GM21528 (cell line): ENCODE measurements at regions not wholly inside any gene's neighbourhood (a gene's known extent, or its start where the extent isn't known, plus 50 kb on each side); places are given as distances from the start of the nearest gene placed in this dataset.

ENCODE experiments used
- ATAC-seq: cut with Tn5 transposase; IDR thresholded peaks from one replicate; pipeline ENCODE4 v1.9.1; 2021; ENCODE audit warnings: mild to moderate bottlenecking, moderate library complexity; ENCODE audit not compliant: unreplicated experiment, low FRiP score

GRCh38 chr14:98249476-98249875 is 1022.5 kb downstream of the BCL11B start:
- no peak for ATAC-seq

- no peak for ATAC-seq
Observed at GRCh38 chr14:98252820-98253219, 1019.2 kb downstream of the BCL11B start.

DNA sequence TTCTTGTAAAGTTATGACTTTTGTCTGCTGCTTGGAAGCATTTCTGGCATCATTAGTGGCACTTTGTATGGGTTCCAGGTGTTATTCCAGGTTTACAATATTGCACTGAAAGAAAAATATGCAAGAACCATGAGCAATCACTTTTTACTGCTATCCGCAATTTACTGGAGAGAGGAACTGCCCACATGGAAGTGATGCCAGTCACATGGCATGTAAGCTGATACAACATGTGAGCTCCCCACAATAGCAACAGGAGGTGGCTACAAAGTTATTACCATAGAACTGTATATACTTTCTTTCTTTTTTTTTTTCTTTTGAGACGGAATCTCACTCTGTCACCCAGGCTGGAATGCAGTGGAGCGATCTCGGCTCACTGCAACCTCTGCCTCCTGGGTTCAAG is 1012.1 kb downstream of the BCL11B start:
- ATAC-seq: no peak

GRCh38 chr14:98262566-98262965 is 1009.4 kb downstream of the BCL11B start:
- no peak for ATAC-seq

GRCh38 chr14:98269533-98269932 is 1002.5 kb downstream of the BCL11B start:
- ATAC-seq: no peak

- no peak for ATAC-seq
Observed at GRCh38 chr14:98270201-98270600, 1001.8 kb downstream of the BCL11B start.

DNA sequence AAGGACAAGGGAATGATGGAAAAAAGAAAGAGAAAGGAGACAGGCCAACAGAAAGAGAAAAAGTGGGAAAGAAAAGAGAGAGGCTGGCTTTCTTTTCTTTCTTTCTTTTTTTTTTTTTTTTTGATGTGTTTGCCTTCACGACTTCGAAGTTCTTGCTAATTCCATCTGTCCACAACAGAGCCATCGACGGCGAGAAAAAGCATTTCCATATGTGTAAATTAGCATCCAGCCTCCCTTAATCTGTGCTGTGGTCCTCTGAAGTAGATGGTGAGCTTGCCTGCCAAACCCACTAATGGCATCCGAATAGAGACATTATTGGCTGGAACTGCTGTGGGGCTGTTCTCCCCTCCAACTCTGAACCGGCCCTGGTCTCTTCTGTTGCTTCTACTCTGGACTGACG is 997.4 kb downstream of the BCL11B start:
- ATAC-seq: no peak

- no peak for ATAC-seq
Observed at GRCh38 chr14:98278800-98279199, 993.2 kb downstream of the BCL11B start.

GRCh38 chr14:98280436-98280835 is 991.6 kb downstream of the BCL11B start:
- no peak for ATAC-seq

- no peak for ATAC-seq
Observed at GRCh38 chr14:98288825-98289224, 983.2 kb downstream of the BCL11B start.

GRCh38 chr14:98290596-98290995 is 981.4 kb downstream of the BCL11B start:
- no peak for ATAC-seq

GRCh38 chr14:98292191-98292590 is 979.8 kb downstream of the BCL11B start:
- ATAC-seq: no peak

DNA sequence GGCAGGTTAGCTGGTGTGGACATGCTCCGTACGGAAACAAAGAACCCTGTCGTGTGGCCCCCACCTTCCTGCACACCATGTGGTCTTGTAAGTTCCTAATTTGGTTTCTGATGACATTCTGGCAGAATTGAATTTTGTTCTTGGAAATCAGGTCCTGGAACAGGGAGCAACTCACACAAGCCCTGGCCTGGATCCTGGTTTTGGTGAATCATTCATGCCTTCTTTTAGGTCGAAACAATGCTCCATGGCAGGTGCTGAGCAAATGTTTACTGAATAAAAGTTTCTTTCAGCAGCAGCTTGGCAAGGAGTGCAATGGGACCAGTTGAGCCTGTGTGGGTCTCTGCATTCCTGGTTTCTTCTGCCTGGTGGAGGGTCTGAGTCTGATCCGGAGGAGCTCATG is 978.4 kb downstream of the BCL11B start:
- ATAC-seq: no peak

DNA sequence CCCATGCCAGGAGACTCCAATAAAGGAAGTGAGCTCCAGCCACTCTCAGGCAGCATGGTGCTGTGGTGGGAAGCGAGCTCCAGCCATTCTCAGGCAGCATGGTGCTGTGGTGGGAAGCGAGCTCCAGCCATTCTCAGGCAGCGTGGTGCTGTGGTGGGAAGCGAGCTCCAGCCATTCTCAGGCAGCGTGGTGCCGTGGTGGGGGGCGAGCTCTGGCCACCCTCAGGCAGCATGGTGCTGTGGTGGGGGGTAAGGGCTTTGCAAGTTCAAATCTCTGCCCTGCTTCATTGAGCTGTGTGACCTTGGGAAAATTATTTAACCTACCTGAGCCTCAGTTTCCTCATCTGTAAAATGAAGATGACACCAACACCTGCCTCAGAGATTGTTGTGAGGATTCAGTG is 975.1 kb downstream of the BCL11B start:
- ATAC-seq: no peak

DNA sequence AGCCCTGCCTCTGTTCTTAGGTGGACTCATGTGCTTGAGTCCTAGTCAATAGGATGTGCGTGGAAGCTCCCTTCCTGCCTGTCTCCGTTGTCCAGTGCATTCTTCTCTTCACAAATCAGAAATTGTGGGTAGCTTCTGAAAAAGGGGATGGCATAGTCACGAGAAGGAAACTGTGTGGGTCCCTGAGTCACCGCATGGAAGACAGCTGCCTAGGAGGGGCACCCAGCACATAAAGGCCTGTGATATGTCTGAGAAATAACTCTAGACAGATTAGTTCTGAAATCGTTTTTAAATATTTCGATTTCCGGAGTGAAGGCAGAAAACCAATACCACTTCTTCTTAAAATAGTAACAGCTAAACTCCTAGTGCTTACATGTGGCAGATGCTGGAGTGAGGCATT is 974.4 kb downstream of the BCL11B start:
- no peak for ATAC-seq

GRCh38 chr14:98298481-98299244 is 973.3 kb downstream of the BCL11B start:
- ATAC-seq: no peak

GRCh38 chr14:98301681-98302080 is 970.3 kb downstream of the BCL11B start:
- no peak for ATAC-seq

- ATAC-seq: no peak
Observed at GRCh38 chr14:98304574-98304973, 967.4 kb downstream of the BCL11B start.

GRCh38 chr14:98309591-98309990 is 962.4 kb downstream of the BCL11B start:
- no peak for ATAC-seq

GRCh38 chr14:98312006-98312405 is 960.0 kb downstream of the BCL11B start:
- no peak for ATAC-seq

- ATAC-seq: no peak
Observed at GRCh38 chr14:98321841-98322240, 950.2 kb downstream of the BCL11B start.

- ATAC-seq: no peak
Observed at GRCh38 chr14:98323836-98324235, 948.2 kb downstream of the BCL11B start.

- no peak for ATAC-seq
Observed at GRCh38 chr14:98325761-98326160, 946.2 kb downstream of the BCL11B start.
